Natural killer cell (primary cell): ENCODE measurements at regions not wholly inside any gene's neighbourhood (a gene's known extent, or its start where the extent isn't known, plus 50 kb on each side); places are given as distances from the start of the nearest gene placed in this dataset.

Source experiments
- ATAC-seq, 3 donors: fragments of 150-1000 bp in 2 of 3; fragments of 200-7000 bp in 1 of 3; cut with Tn5 transposase; 1 replicate in 1 of 3; 2 replicates in 2 of 3; pipeline ENCODE4 v1.10.0; 2021; ENCODE audit warnings: mild to moderate bottlenecking in 2 of 3, moderate library complexity in 2 of 3
- DNase-seq, 2 donors: peaks; one replicate each; pipeline versions ENCODE4 v3.0.0 to v3.0.0-alpha.2; 2013 to 2021; ENCODE audit warnings: mixed read lengths in 1 of 2
- H3K27ac ChIP-seq: one replicate; pipeline ENCODE4 v1.5.1; 2013; ENCODE audit warnings: mild to moderate bottlenecking, low read length
- H3K27me3 ChIP-seq: one replicate; pipeline ENCODE4 v1.6.1; 2013; ENCODE audit warnings: low read length; ENCODE audit not compliant: control insufficient read depth, insufficient read depth
- H3K36me3 ChIP-seq: one replicate; pipeline ENCODE4 v1.6.1; 2013; ENCODE audit warnings: low read length; ENCODE audit not compliant: control insufficient read depth, insufficient read depth
- H3K4me1 ChIP-seq: one replicate; pipeline ENCODE4 v1.6.1; 2013; ENCODE audit warnings: low read length; ENCODE audit not compliant: control insufficient read depth, insufficient read depth
- H3K4me3 ChIP-seq: one replicate; pipeline ENCODE4 v1.5.1; 2013; ENCODE audit warnings: low read length
- H3K9me3 ChIP-seq: one replicate; pipeline ENCODE4 v1.6.1; 2013; ENCODE audit warnings: low read length; ENCODE audit not compliant: control insufficient read depth, insufficient read depth
- H3K27ac Mint-ChIP-seq, 2 donors: one replicate each; pipeline ENCODE4 v1.8.0; 2022; ENCODE audit warnings: mild to moderate bottlenecking in 2 of 2, mixed read lengths in 2 of 2, moderate library complexity in 1 of 2
- H3K27me3 Mint-ChIP-seq, 2 donors: one replicate each; pipeline ENCODE4 v1.8.0; 2022; ENCODE audit warnings: low read depth in 2 of 2, mixed read lengths in 2 of 2
- H3K36me3 Mint-ChIP-seq: one replicate; pipeline ENCODE4 v1.8.0; 2022; ENCODE audit warnings: mixed read lengths
- H3K4me1 Mint-ChIP-seq, 2 donors: one replicate each; pipeline ENCODE4 v1.8.0; 2022; ENCODE audit warnings: mixed read lengths in 2 of 2
- H3K4me3 Mint-ChIP-seq: one replicate; pipeline ENCODE4 v1.8.0; 2022; ENCODE audit warnings: mild to moderate bottlenecking, moderate library complexity, mixed read lengths
- H3K9me3 Mint-ChIP-seq, 2 donors: one replicate each; pipeline ENCODE4 v1.8.0; 2022; ENCODE audit warnings: mixed read lengths in 2 of 2
- WGBS: methylation state at CpG from one replicate; pipeline ENCODE4 v1.1.7; 2013; ENCODE audit warnings: missing lambda C conversion rate; ENCODE audit not compliant: insufficient coverage; 5-methylcytosine and 5-hydroxymethylcytosine counted together
- intact Hi-C: fragments of 100-400 bp; cut with micrococcal nuclease; formaldehyde crosslinking; loops from one replicate; pipeline ENCODE4 v1.14.2; 2022
- TF ChIP-seq, protein P1 (sequence below): fragments of 200-600 bp; IDR thresholded peaks from one replicate; pipeline ENCODE4 v1.8.0; 2022; ENCODE audit warnings: antibody characterized with exemption

- DNase-seq (no peak), ATAC-seq (no peak)
- TF ChIP-seq, protein P1, sequence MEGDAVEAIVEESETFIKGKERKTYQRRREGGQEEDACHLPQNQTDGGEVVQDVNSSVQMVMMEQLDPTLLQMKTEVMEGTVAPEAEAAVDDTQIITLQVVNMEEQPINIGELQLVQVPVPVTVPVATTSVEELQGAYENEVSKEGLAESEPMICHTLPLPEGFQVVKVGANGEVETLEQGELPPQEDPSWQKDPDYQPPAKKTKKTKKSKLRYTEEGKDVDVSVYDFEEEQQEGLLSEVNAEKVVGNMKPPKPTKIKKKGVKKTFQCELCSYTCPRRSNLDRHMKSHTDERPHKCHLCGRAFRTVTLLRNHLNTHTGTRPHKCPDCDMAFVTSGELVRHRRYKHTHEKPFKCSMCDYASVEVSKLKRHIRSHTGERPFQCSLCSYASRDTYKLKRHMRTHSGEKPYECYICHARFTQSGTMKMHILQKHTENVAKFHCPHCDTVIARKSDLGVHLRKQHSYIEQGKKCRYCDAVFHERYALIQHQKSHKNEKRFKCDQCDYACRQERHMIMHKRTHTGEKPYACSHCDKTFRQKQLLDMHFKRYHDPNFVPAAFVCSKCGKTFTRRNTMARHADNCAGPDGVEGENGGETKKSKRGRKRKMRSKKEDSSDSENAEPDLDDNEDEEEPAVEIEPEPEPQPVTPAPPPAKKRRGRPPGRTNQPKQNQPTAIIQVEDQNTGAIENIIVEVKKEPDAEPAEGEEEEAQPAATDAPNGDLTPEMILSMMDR: no peak
- Mint-ChIP-seq H3K36me3 (no peaks in the 10 kb centered on the region), H3K9me3 (peaks cover 14 to 18% of the 10 kb centered on the region in 2 donors), H3K27me3 (no peaks in the 10 kb centered on the region), H3K4me1 (no peaks in the 10 kb centered on the region), H3K27ac (no peak overlapping the region), H3K4me3 (no peak overlapping the region)
- H3K27ac ChIP-seq: no peak overlapping the region
- H3K27me3 ChIP-seq: no peaks in the 10 kb centered on the region
- H3K4me1 ChIP-seq: no peaks in the 10 kb centered on the region
- intact Hi-C loops: no loop called here
- no peaks in the 10 kb centered on the region for H3K36me3 ChIP-seq
- no peak overlapping the region for H3K4me3 ChIP-seq
- no CpG with 5 or more reads among the region's 2 CpGs for WGBS
- H3K9me3 ChIP-seq: peaks cover 4% of the 10 kb centered on the region
Observed at GRCh38 chr3:147575391-147575790, 166.2 kb downstream of the ZIC1 start.

- Histone ChIP-seq H3K27ac (no peak overlapping the region), H3K36me3 (no peaks in the 10 kb centered on the region), H3K27me3 (no peaks in the 10 kb centered on the region), H3K9me3 (no peaks in the 10 kb centered on the region), H3K4me3 (no peak overlapping the region), H3K4me1 (no peaks in the 10 kb centered on the region)
- H3K27me3 Mint-ChIP-seq: no peaks in the 10 kb centered on the region
- H3K9me3 Mint-ChIP-seq: peaks cover 2 to 6% of the 10 kb centered on the region in 2 donors
- H3K36me3 Mint-ChIP-seq: no peaks in the 10 kb centered on the region
- H3K4me1 Mint-ChIP-seq: no peaks in the 10 kb centered on the region
- intact Hi-C loops: no loop called here
- DNase-seq: no peak
- no peak for ATAC-seq
- no peak overlapping the region for H3K27ac Mint-ChIP-seq
- TF ChIP-seq, protein P1: no peak
- no peak overlapping the region for H3K4me3 Mint-ChIP-seq
Observed at GRCh38 chr3:147582642-147583041, 173.5 kb downstream of the ZIC1 start.

DNA sequence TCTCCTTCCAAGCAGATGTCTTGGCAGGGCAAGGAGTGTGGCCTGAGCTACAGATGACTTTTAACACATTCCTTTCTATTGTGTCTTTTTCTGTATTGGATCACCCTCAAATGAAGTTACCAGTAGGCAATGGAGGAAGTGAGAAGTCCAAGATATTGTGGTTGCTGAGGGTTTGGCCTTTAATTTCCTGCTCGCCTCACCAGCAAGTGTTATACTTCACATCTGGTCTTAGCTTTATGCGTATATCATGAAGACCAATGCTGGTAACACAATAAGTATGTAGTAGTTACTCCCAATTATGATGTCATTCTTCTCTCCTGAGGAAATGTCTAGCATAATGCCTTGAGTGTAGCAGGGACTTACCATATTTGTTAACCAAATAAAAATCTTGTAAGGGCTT is 179.9 kb downstream of the ZIC1 start:
- DNase-seq (no peak), ATAC-seq (no peak)
- Histone ChIP-seq H3K9me3 (no peaks in the 10 kb centered on the region), H3K27ac (no peak overlapping the region), H3K36me3 (no peaks in the 10 kb centered on the region), H3K27me3 (no peaks in the 10 kb centered on the region), H3K4me1 (no peaks in the 10 kb centered on the region), H3K4me3 (no peak overlapping the region)
- TF ChIP-seq, protein P1: no peak
- no peaks in the 10 kb centered on the region for H3K27me3 Mint-ChIP-seq
- no peak overlapping the region for H3K4me3 Mint-ChIP-seq
- H3K9me3 Mint-ChIP-seq: peaks cover 5 to 19% of the 10 kb centered on the region in 2 donors
- H3K4me1 Mint-ChIP-seq: no peaks in the 10 kb centered on the region
- peaks cover 9% of the 10 kb centered on the region for H3K36me3 Mint-ChIP-seq
- no peak overlapping the region for H3K27ac Mint-ChIP-seq
- WGBS: 78% methylated on average over 1 of the region's 2 CpGs
- intact Hi-C loops: no loop called here

GRCh38 chr3:147604136-147604535 is 195.0 kb downstream of the ZIC1 start:
- WGBS: 79% methylated on average over 4 of the region's 4 CpGs
- Mint-ChIP-seq H3K4me1 (no peaks in the 10 kb centered on the region), H3K27me3 (no peaks in the 10 kb centered on the region), H3K27ac (no peak overlapping the region), H3K4me3 (no peak overlapping the region), H3K9me3 (peaks cover 16 to 19% of the 10 kb centered on the region in 2 donors), H3K36me3 (peaks cover 10% of the 10 kb centered on the region)
- DNase-seq (no peak), ATAC-seq (no peak)
- intact Hi-C loops: no loop called here
- H3K4me1 ChIP-seq: no peaks in the 10 kb centered on the region
- H3K9me3 ChIP-seq: no peaks in the 10 kb centered on the region
- H3K36me3 ChIP-seq: no peaks in the 10 kb centered on the region
- no peaks in the 10 kb centered on the region for H3K27me3 ChIP-seq
- TF ChIP-seq, protein P1: no peak
- H3K27ac ChIP-seq: no peak overlapping the region
- H3K4me3 ChIP-seq: no peak overlapping the region
